ENCODE measurements at regions not wholly inside any gene's neighbourhood (a gene's known extent, or its start where the extent isn't known, plus 50 kb on each side); places are given as distances from the start of the nearest gene placed in this dataset.

DNA sequence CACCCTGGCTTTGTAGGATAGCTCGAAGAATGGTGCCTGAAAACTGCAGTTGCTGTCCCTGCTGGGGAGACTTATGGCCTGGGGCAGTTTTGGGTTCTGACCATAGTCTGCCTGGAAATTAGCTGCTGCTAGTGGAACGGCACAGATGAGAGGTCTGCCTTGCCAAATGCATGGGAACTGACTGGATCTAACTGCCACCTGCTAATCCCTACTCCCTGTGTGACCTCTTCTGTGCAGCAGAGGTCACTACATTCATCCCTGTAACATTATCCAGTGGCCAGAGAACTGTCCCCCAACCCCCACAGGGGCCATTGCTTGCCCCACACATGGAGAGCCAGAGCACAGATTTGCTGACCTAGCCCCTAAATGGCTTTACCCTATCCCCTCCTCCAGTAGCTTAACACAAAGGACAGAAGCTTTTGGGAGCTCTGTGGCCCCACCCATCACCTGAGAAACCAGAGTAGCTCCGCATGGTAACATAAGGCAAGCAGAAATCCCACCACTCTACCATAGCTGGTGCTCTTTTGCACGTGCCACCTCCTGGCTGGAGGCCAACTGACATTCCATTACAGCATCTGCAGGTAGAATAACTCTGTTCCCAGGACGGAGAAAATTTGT is 840.0 kb downstream of the EPHA3 start:
- Histone ChIP-seq H2AFZ (ENCODE audit: low read length) (no peak overlapping the region), H3K27me3 (ENCODE audit: insufficient read depth, low read length) (no peaks in the 10 kb centered on the region), H3K4me3 (ENCODE audit: insufficient read depth, low read length) (no peak overlapping the region), H4K20me1 (ENCODE audit: insufficient read depth, low read length) (no peaks in the 10 kb centered on the region), H3K27ac (ENCODE audit: low read depth, low read length) (no peak overlapping the region), H3K4me1 (ENCODE audit: insufficient read depth, low read length) (no peaks in the 10 kb centered on the region), H3K9me3 (ENCODE audit: low read depth, low read length) (no peaks in the 10 kb centered on the region), H3K4me2 (ENCODE audit: insufficient read depth, low read length) (no peak overlapping the region), H3K36me3 (ENCODE audit: insufficient read depth, low read length) (no peaks in the 10 kb centered on the region), H3K79me2 (ENCODE audit: insufficient read depth, low read length) (no peaks in the 10 kb centered on the region)
- no peak for DNase-seq (ENCODE audit: insufficient read length, low spot score, missing footprints)
- TF ChIP-seq CTCF (IDR thresholded peaks at IDR 0.05; ENCODE audit: extremely low read depth, low read depth, low read length), result no peak

- no peak for DNase-seq (ENCODE audit: insufficient read length, low spot score, missing footprints)
- Histone ChIP-seq H3K79me2 (ENCODE audit: insufficient read depth, low read length) (no peaks in the 10 kb centered on the region), H3K36me3 (ENCODE audit: insufficient read depth, low read length) (no peaks in the 10 kb centered on the region), H3K4me2 (ENCODE audit: insufficient read depth, low read length) (no peak overlapping the region), H4K20me1 (ENCODE audit: insufficient read depth, low read length) (no peaks in the 10 kb centered on the region), H3K4me3 (ENCODE audit: insufficient read depth, low read length) (no peak overlapping the region), H3K9me3 (ENCODE audit: low read depth, low read length) (no peaks in the 10 kb centered on the region), H2AFZ (ENCODE audit: low read length) (no peak overlapping the region), H3K4me1 (ENCODE audit: insufficient read depth, low read length) (no peaks in the 10 kb centered on the region), H3K27me3 (ENCODE audit: insufficient read depth, low read length) (no peaks in the 10 kb centered on the region), H3K27ac (ENCODE audit: low read depth, low read length) (no peak overlapping the region)
- no peak for TF ChIP-seq CTCF (IDR thresholded peaks at IDR 0.05; ENCODE audit: extremely low read depth, low read depth, low read length)
These were observed 840.6 kb downstream of the EPHA3 start for GRCh38 chr3:89948008-89948407.

GRCh38 chr3:89950772-89951171 is 843.4 kb downstream of the EPHA3 start:
- no peak overlapping the region for H3K27ac ChIP-seq (ENCODE audit: low read depth, low read length)

GRCh38 chr3:89954137-89954536 is 846.7 kb downstream of the EPHA3 start:
- Histone ChIP-seq H4K20me1 (ENCODE audit: insufficient read depth, low read length) (no peaks in the 10 kb centered on the region), H3K4me2 (ENCODE audit: insufficient read depth, low read length) (no peak overlapping the region), H3K27me3 (ENCODE audit: insufficient read depth, low read length) (no peaks in the 10 kb centered on the region), H2AFZ (ENCODE audit: low read length) (no peak overlapping the region), H3K27ac (ENCODE audit: low read depth, low read length) (no peak overlapping the region), H3K9me3 (ENCODE audit: low read depth, low read length) (no peaks in the 10 kb centered on the region), H3K4me3 (ENCODE audit: insufficient read depth, low read length) (no peak overlapping the region), H3K36me3 (ENCODE audit: insufficient read depth, low read length) (no peaks in the 10 kb centered on the region), H3K4me1 (ENCODE audit: insufficient read depth, low read length) (no peaks in the 10 kb centered on the region), H3K79me2 (ENCODE audit: insufficient read depth, low read length) (no peaks in the 10 kb centered on the region)
- DNase-seq (ENCODE audit: insufficient read length, low spot score, missing footprints), result no peak
- TF ChIP-seq CTCF (IDR thresholded peaks at IDR 0.05; ENCODE audit: extremely low read depth, low read depth, low read length), result no peak

More at GRCh38 chr3:89950772-89951171, 843.4 kb downstream of the EPHA3 start:
- Histone ChIP-seq H3K4me3 (ENCODE audit: insufficient read depth, low read length) (no peak overlapping the region), H3K36me3 (ENCODE audit: insufficient read depth, low read length) (no peaks in the 10 kb centered on the region), H4K20me1 (ENCODE audit: insufficient read depth, low read length) (no peaks in the 10 kb centered on the region), H3K9me3 (ENCODE audit: low read depth, low read length) (no peaks in the 10 kb centered on the region), H3K4me2 (ENCODE audit: insufficient read depth, low read length) (no peak overlapping the region), H3K79me2 (ENCODE audit: insufficient read depth, low read length) (no peaks in the 10 kb centered on the region), H2AFZ (ENCODE audit: low read length) (no peak overlapping the region), H3K4me1 (ENCODE audit: insufficient read depth, low read length) (no peaks in the 10 kb centered on the region), H3K27me3 (ENCODE audit: insufficient read depth, low read length) (no peaks in the 10 kb centered on the region)
- no peak for TF ChIP-seq CTCF (IDR thresholded peaks at IDR 0.05; ENCODE audit: extremely low read depth, low read depth, low read length)
- no peak for DNase-seq (ENCODE audit: insufficient read length, low spot score, missing footprints)

Measured in osteoblast (primary cell).